CD14-positive monocyte (primary cell): ENCODE measurements at regions not wholly inside any gene's neighbourhood (a gene's known extent, or its start where the extent isn't known, plus 50 kb on each side); places are given as distances from the start of the nearest gene placed in this dataset.
A peak's percentile ranks its signal among the peaks of the same experiment; 100 is the strongest.

Experiments
- DNase-seq, 3 donors: peaks; one replicate each; pipeline ENCODE4 v3.0.0-alpha.2; 2011 to 2022
- H2AFZ ChIP-seq: 2 replicates; pipeline ENCODE4 v1.6.0; 2012; ENCODE audit warnings: mild to moderate bottlenecking, low read depth, low read length, inconsistent platforms; ENCODE audit not compliant: insufficient read depth, poor library complexity, severe bottlenecking
- H3K27ac ChIP-seq, 2 donors: 1 replicate in 1 of 2; 2 replicates in 1 of 2; pipeline ENCODE4 v1.5.1; 2012 to 2013; ENCODE audit warnings: low read length in 2 of 2, control low read depth in 1 of 2, inconsistent platforms in 1 of 2, low read depth in 1 of 2, mild to moderate bottlenecking in 1 of 2
- H3K27me3 ChIP-seq, 2 donors: one replicate each; pipeline versions ENCODE4 v1.6.0 to v1.6.1; 2011 to 2013; ENCODE audit warnings: low read length in 2 of 2; ENCODE audit not compliant: control insufficient read depth in 2 of 2, insufficient read depth in 2 of 2
- H3K36me3 ChIP-seq, 2 donors: replicated peaks in 1 of 2; 1 replicate in 1 of 2; 2 replicates in 1 of 2; pipeline versions ENCODE4 v1.5.1 to v1.6.1; 2012 to 2013; ENCODE audit warnings: low read length in 2 of 2, control low read depth in 1 of 2, inconsistent platforms in 1 of 2, mild to moderate bottlenecking in 1 of 2; ENCODE audit not compliant: insufficient read depth in 2 of 2, control insufficient read depth in 1 of 2
- H3K4me1 ChIP-seq, 2 donors: 1 replicate in 1 of 2; 2 replicates in 1 of 2; pipeline versions ENCODE4 v1.5.1 to v1.6.1; 2012 to 2013; ENCODE audit warnings: low read length in 2 of 2, control low read depth in 1 of 2, inconsistent platforms in 1 of 2, mild to moderate bottlenecking in 1 of 2, moderate library complexity in 1 of 2; ENCODE audit not compliant: insufficient read depth in 2 of 2, control insufficient read depth in 1 of 2
- H3K4me2 ChIP-seq: replicated peaks from 2 replicates; pipeline ENCODE3; 2012; ENCODE audit warnings: low read length, moderate library complexity, mild to moderate bottlenecking; ENCODE audit not compliant: poor library complexity, severe bottlenecking; ENCODE audit errors: extremely low read depth
- H3K4me3 ChIP-seq, 3 experiments: fragments of 200-600 bp in 1 of 3; sonication (generic) in 1 of 3; replicated peaks in 1 of 3; 1 replicate in 2 of 3; 2 replicates in 1 of 3; pipeline ENCODE4 v1.5.1; 2011 to 2013; ENCODE audit warnings: low read length in 3 of 3, mild to moderate bottlenecking in 3 of 3, control low read depth in 2 of 3, low read depth in 2 of 3, inconsistent platforms in 1 of 3, moderate library complexity in 1 of 3
- H3K79me2 ChIP-seq: 2 replicates; pipeline ENCODE4 v1.6.0; 2012; ENCODE audit warnings: mild to moderate bottlenecking, control low read depth, inconsistent platforms, low read length, moderate library complexity; ENCODE audit not compliant: insufficient read depth
- H3K9ac ChIP-seq: 2 replicates; pipeline ENCODE4 v1.6.0; 2017; ENCODE audit warnings: low read length, mild to moderate bottlenecking; ENCODE audit not compliant: insufficient read depth, poor library complexity, severe bottlenecking
- H3K9me3 ChIP-seq, 2 donors: replicated peaks in 1 of 2; 1 replicate in 1 of 2; 2 replicates in 1 of 2; pipeline versions ENCODE4 v1.5.1 to v1.6.1; 2012 to 2013; ENCODE audit warnings: low read length in 2 of 2, control low read depth in 1 of 2; ENCODE audit not compliant: control insufficient read depth in 1 of 2, insufficient read depth in 1 of 2
- H4K20me1 ChIP-seq: 2 replicates; pipeline ENCODE4 v1.6.0; 2012; ENCODE audit warnings: mild to moderate bottlenecking, low read length, control low read depth, moderate library complexity; ENCODE audit not compliant: insufficient read depth
- H3K27ac Mint-ChIP-seq, 7 donors: one replicate each; pipeline ENCODE4 v1.8.0; 2020; ENCODE audit warnings: mild to moderate bottlenecking in 7 of 7, mixed read lengths in 7 of 7, moderate library complexity in 6 of 7, inconsistent platforms in 2 of 7
- H3K27me3 Mint-ChIP-seq, 3 donors: one replicate each; pipeline ENCODE4 v1.8.0; 2021 to 2022; ENCODE audit warnings: low read depth in 3 of 3, mild to moderate bottlenecking in 3 of 3, mixed read lengths in 3 of 3, moderate library complexity in 3 of 3, inconsistent platforms in 1 of 3
- H3K36me3 Mint-ChIP-seq, 2 donors: one replicate each; pipeline ENCODE4 v1.8.0; 2020; ENCODE audit warnings: mixed read lengths in 2 of 2, inconsistent platforms in 1 of 2, mild to moderate bottlenecking in 1 of 2
- H3K4me1 Mint-ChIP-seq: one replicate; pipeline ENCODE4 v1.8.0; 2020; ENCODE audit warnings: mild to moderate bottlenecking, mixed read lengths
- H3K4me3 Mint-ChIP-seq, 2 donors: one replicate each; pipeline ENCODE4 v1.8.0; 2020; ENCODE audit warnings: mild to moderate bottlenecking in 2 of 2, mixed read lengths in 2 of 2, moderate library complexity in 1 of 2
- H3K9me3 Mint-ChIP-seq, 7 donors: one replicate each; pipeline ENCODE4 v1.8.0; 2020 to 2022; ENCODE audit warnings: mixed read lengths in 7 of 7, mild to moderate bottlenecking in 6 of 7, moderate library complexity in 6 of 7, inconsistent platforms in 2 of 7
- CTCF ChIP-seq: fragments of 200-600 bp; IDR thresholded peaks from one replicate; pipeline ENCODE4 v1.8.0; 2022; ENCODE audit warnings: antibody characterized with exemption, mild to moderate bottlenecking
- WGBS: methylation state at CpG from one replicate; pipeline ENCODE4 v1.1.5; 2013; ENCODE audit warnings: missing lambda C conversion rate; ENCODE audit not compliant: insufficient coverage; 5-methylcytosine and 5-hydroxymethylcytosine counted together
- intact Hi-C, 2 donors: fragments of 100-400 bp; cut with micrococcal nuclease; formaldehyde crosslinking; loops; one replicate each; pipeline versions ENCODE4 v1.15.0 to v1.15.1; 2023

GRCh38 chr16:63292036-63292435 lies 1255.8 kb upstream of the CDH8 start:
- Histone ChIP-seq H3K9ac (no peak overlapping the region), H3K36me3 (no peaks in the 10 kb centered on the region), H3K4me2 (no peak overlapping the region), H3K9me3 (no peaks in the 10 kb centered on the region), H3K27me3 (no peaks in the 10 kb centered on the region), H3K4me3 (no peak overlapping the region), H3K4me1 (no peaks in the 10 kb centered on the region), H4K20me1 (no peaks in the 10 kb centered on the region), H2AFZ (no peak overlapping the region), H3K27ac (no peak overlapping the region), H3K79me2 (no peaks in the 10 kb centered on the region)
- peaks cover 0 to 1% (median 0%) of the 10 kb centered on the region in 3 donors for H3K27me3 Mint-ChIP-seq
- intact Hi-C loops = no loop called here
- no peak for DNase-seq
- no peaks in the 10 kb centered on the region for H3K36me3 Mint-ChIP-seq
- no peak overlapping the region for H3K4me3 Mint-ChIP-seq
- WGBS = 92% methylated on average over 11 of the region's 11 CpGs
- H3K27ac Mint-ChIP-seq = no peak overlapping the region
- no peaks in the 10 kb centered on the region for H3K9me3 Mint-ChIP-seq
- TF ChIP-seq CTCF = no peak
- H3K4me1 Mint-ChIP-seq = no peaks in the 10 kb centered on the region

- Histone ChIP-seq H3K9me3 (no peaks in the 10 kb centered on the region), H3K4me3 (no peak overlapping the region)
- H3K36me3 Mint-ChIP-seq = no peaks in the 10 kb centered on the region
Measured at GRCh38 chr16:63289834-63290460, 1253.7 kb upstream of the CDH8 start.

More at GRCh38 chr16:63289834-63290460, 1253.7 kb upstream of the CDH8 start:
- H3K4me2 ChIP-seq = no peak overlapping the region
- no peaks in the 10 kb centered on the region for H3K27me3 ChIP-seq
- H3K4me1 Mint-ChIP-seq = no peaks in the 10 kb centered on the region
- H4K20me1 ChIP-seq = no peaks in the 10 kb centered on the region
- peak overlapping the region in 1 of 7 donors; percentile 61 for H3K27ac Mint-ChIP-seq
- intact Hi-C loops = no loop called here
- DNase-seq = no peak
- no peak for TF ChIP-seq CTCF
- H3K4me1 ChIP-seq = no peaks in the 10 kb centered on the region
- no peak overlapping the region for H2AFZ ChIP-seq
- H3K27ac ChIP-seq = no peak overlapping the region
- no peak overlapping the region for H3K9ac ChIP-seq
- peaks cover 0 to 1% (median 0%) of the 10 kb centered on the region in 3 donors for H3K27me3 Mint-ChIP-seq
- H3K4me3 Mint-ChIP-seq = no peak overlapping the region
- no peaks in the 10 kb centered on the region for H3K9me3 Mint-ChIP-seq
- no peaks in the 10 kb centered on the region for H3K79me2 ChIP-seq
- whole genome bisulfite sequencing = 36% methylated on average over 6 of the region's 16 CpGs
- no peaks in the 10 kb centered on the region for H3K36me3 ChIP-seq
